Dendritic cell treated with granulocyte-macrophage colony-stimulating factor and Interleukin-4, amounts not matched to agents 40 ng/mL and 50 ng/mL, for 4 days (primary cell): ENCODE measurements at regions not wholly inside any gene's neighbourhood (a gene's known extent, or its start where the extent isn't known, plus 50 kb on each side); places are given as distances from the start of the nearest gene placed in this dataset.

Source experiments
- H3K27ac Mint-ChIP-seq: one replicate; pipeline ENCODE4 v1.8.0; 2022; ENCODE audit warnings: mild to moderate bottlenecking, mixed read lengths
- H3K27me3 Mint-ChIP-seq: one replicate; pipeline ENCODE4 v1.8.0; 2022; ENCODE audit warnings: mild to moderate bottlenecking, mixed read lengths
- H3K36me3 Mint-ChIP-seq: one replicate; pipeline ENCODE4 v1.8.0; 2022; ENCODE audit warnings: low read depth, mixed read lengths
- H3K4me1 Mint-ChIP-seq: one replicate; pipeline ENCODE4 v1.8.0; 2022; ENCODE audit warnings: low read depth, mixed read lengths
- H3K4me3 Mint-ChIP-seq: one replicate; pipeline ENCODE4 v1.8.0; 2022; ENCODE audit warnings: mild to moderate bottlenecking, moderate library complexity, mixed read lengths
- H3K9me3 Mint-ChIP-seq: one replicate; pipeline ENCODE4 v1.8.0; 2022; ENCODE audit warnings: mixed read lengths
- intact Hi-C: fragments of 100-400 bp; cut with micrococcal nuclease; formaldehyde crosslinking; loops from one replicate; pipeline ENCODE4 v1.15.0; 2022

DNA sequence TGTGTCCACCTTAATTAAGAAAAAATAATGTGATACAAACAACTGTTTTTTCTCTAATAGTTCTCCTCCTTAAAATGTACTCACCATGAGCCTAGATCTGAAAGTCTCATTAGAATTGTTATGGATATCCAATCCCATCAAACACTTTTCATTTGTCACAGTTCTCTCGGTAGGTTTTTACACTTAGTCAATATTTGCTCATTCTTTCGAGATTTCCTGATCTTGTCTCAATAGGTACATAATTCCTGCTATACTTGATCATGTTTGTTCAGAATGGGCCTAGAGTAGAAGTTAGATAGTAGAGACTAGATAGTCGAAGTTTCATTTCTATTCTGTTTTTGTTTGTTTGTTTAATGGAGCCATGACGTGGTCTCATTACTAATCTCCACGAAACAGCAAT, 2005.7 kb downstream of the NCAM2 start:
- Mint-ChIP-seq H3K4me1 (no peaks in the 10 kb centered on the region), H3K36me3 (no peaks in the 10 kb centered on the region), H3K4me3 (no peak overlapping the region), H3K27ac (no peak overlapping the region), H3K27me3 (no peaks in the 10 kb centered on the region), H3K9me3 (peaks cover 12% of the 10 kb centered on the region)
- intact Hi-C loops = no loop called here

DNA sequence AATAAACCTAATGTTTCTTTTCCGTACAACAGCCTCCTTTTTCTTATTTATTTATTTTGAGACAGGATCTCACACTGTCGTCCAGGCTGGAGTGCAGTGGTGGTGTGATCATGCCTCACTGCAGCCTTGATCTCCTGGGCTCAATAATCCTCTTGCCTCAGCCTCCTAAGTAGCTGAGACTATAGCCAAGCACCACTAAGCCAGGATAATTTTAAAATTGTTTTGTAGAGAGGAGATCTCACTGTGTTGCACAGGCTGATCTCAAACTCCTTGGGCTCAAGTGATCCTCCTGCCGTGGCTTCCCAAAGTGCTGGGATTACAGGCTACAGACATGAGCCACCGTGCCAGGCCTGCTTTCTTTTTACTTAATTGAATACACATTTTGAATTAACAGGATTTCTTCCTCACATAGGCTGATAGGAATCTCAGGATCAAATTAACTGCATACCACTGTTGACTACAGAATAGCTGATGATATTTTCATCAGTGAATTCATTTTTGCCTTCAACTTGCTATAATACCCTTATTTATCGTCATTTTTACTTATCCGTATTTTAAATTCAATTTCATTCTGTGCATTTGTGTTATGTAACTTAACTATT, 2010.5 kb downstream of the NCAM2 start:
- Mint-ChIP-seq H3K27ac (no peak overlapping the region), H3K27me3 (no peaks in the 10 kb centered on the region), H3K36me3 (no peaks in the 10 kb centered on the region), H3K9me3 (peaks cover 6% of the 10 kb centered on the region), H3K4me3 (no peak overlapping the region), H3K4me1 (no peaks in the 10 kb centered on the region)
- intact Hi-C loops = no loop called here

DNA sequence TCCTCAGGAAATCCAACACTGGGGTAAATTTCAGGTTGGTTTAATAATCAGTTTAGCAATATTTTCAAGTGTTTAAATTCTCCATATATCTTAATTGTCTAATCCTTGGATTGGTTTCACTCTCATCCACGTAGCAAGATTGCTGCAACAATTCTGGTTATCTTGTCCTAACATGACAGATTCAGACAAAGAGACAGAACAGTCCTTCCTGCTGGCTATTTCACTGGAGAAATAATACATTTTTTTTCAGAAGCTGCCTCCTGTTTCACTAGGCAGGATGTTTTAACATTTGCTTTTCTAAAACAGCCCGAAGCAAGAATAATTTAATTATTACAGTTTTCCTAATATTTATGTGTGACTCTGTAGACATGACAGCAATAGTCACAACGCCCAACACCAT, 2011.2 kb downstream of the NCAM2 start:
- Mint-ChIP-seq H3K4me1 (no peaks in the 10 kb centered on the region), H3K36me3 (no peaks in the 10 kb centered on the region), H3K27ac (no peak overlapping the region), H3K9me3 (no peaks in the 10 kb centered on the region), H3K4me3 (no peak overlapping the region), H3K27me3 (no peaks in the 10 kb centered on the region)
- intact Hi-C loops = no loop called here

DNA sequence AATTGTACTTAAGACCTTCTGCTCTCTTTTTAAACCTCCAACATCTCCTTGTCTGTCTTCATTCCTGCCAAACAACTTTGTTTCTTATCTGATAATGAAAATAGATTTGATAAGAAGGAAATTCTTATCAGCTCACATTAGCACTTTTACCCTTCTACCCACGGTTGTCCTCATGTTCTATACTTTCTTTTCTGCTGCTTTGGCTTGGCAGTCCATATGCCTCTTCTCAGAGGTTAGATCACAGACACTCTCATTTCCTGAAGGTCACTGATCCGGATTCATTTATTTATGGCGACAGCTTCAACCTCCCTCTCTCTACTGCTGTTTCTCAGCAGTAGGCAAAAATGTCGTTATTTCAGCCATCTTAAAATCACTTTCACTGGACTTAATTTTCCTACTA, 2015.8 kb downstream of the NCAM2 start:
- intact Hi-C loops = no loop called here
- no peak overlapping the region for H3K4me3 Mint-ChIP-seq
- H3K9me3 Mint-ChIP-seq = no peaks in the 10 kb centered on the region
- H3K27me3 Mint-ChIP-seq = no peaks in the 10 kb centered on the region
- no peaks in the 10 kb centered on the region for H3K36me3 Mint-ChIP-seq
- no peak overlapping the region for H3K27ac Mint-ChIP-seq
- no peaks in the 10 kb centered on the region for H3K4me1 Mint-ChIP-seq

DNA sequence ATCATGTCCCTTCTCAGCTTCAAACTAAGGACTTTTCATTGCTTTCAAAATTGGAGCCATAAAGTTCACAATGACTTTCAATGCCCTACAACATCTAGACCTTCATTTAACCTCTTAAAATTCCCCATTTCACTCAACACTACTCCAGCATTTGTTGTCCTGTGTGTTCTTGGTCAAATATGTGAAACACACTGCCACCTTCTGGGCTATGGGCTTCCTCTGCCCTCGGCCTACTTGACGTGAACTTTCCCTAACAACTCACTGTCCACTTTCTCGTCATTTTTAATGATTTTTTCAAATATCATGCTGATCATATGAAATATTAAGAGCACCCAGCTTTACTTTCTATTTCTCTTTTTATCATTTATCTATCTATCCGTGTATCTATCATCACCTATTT, 2018.4 kb downstream of the NCAM2 start:
- H3K27ac Mint-ChIP-seq = no peak overlapping the region
- H3K4me3 Mint-ChIP-seq = no peak overlapping the region
- intact Hi-C loops = no loop called here
- H3K9me3 Mint-ChIP-seq = peaks cover 10% of the 10 kb centered on the region
- H3K36me3 Mint-ChIP-seq = no peaks in the 10 kb centered on the region
- no peaks in the 10 kb centered on the region for H3K4me1 Mint-ChIP-seq
- no peaks in the 10 kb centered on the region for H3K27me3 Mint-ChIP-seq

DNA sequence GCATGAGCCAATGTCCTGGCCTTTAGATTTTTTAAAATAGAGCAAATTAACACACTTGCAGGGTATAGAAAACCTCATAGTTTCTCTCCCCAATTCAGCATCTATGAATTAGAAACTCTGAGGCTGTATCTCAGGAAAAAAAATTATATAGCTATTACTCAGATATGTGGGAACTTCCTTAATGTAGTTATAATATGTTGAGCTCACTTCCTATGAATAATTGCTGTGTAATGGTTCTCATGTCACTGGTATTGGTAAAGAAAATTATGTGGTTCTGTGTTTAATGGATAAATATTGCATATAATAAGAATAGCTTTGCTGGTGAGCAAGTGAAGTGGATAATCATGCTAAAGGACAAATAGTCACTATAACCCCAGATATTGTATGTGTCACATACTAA, 2019.8 kb downstream of the NCAM2 start:
- H3K27me3 Mint-ChIP-seq = no peaks in the 10 kb centered on the region
- intact Hi-C loops = no loop called here
- no peak overlapping the region for H3K4me3 Mint-ChIP-seq
- H3K27ac Mint-ChIP-seq = no peak overlapping the region
- no peaks in the 10 kb centered on the region for H3K4me1 Mint-ChIP-seq
- no peaks in the 10 kb centered on the region for H3K36me3 Mint-ChIP-seq
- H3K9me3 Mint-ChIP-seq = peaks cover 24% of the 10 kb centered on the region

DNA sequence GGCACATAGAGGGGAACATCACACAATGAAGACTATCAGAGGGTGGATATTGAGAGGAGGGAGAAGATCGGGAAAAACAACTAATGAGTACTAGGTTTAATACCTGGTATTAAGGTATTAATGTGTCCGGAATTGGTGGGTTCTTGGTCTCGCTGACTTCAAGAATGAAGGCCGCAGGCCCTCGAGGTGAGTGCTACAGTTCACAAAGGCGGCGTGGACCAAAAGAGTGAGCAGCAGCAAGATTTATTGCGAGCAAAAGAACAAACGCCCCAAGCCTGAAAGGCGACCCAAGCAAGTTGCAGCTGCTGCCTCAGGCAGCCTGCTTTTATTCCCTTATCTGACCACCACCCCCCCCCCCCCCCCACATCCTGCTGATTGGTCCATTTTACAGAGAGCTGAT, 2022.8 kb downstream of the NCAM2 start:
- no peaks in the 10 kb centered on the region for H3K36me3 Mint-ChIP-seq
- H3K27ac Mint-ChIP-seq = no peak overlapping the region
- no peaks in the 10 kb centered on the region for H3K27me3 Mint-ChIP-seq
- peaks cover 24% of the 10 kb centered on the region for H3K9me3 Mint-ChIP-seq
- H3K4me1 Mint-ChIP-seq = no peaks in the 10 kb centered on the region
- no peak overlapping the region for H3K4me3 Mint-ChIP-seq
- intact Hi-C loops = no loop called here

DNA sequence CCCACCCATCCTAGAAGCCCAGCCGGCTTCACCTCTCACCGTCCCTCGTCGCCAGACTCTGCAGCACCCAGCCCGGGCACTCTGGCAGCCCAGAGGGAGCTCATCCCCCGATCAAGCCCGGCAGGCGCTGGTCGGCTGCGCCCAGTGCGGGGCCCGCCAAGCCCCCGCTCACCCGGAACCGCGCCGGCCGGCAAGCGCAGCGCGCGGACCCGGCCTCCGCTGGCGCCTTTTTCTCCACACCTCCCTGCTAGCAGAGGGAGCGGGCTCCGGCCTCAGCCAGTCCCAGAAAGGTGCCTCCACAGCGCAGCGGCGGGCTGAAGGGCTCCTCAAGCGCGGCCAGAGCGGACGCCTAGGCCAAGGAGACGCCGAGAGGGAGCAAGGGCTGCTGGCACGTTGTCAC, 2023.3 kb downstream of the NCAM2 start:
- Mint-ChIP-seq H3K4me3 (no peak overlapping the region), H3K27me3 (no peaks in the 10 kb centered on the region), H3K4me1 (no peaks in the 10 kb centered on the region), H3K9me3 (peaks cover 24% of the 10 kb centered on the region), H3K27ac (no peak overlapping the region), H3K36me3 (no peaks in the 10 kb centered on the region)
- intact Hi-C loops = no loop called here

DNA sequence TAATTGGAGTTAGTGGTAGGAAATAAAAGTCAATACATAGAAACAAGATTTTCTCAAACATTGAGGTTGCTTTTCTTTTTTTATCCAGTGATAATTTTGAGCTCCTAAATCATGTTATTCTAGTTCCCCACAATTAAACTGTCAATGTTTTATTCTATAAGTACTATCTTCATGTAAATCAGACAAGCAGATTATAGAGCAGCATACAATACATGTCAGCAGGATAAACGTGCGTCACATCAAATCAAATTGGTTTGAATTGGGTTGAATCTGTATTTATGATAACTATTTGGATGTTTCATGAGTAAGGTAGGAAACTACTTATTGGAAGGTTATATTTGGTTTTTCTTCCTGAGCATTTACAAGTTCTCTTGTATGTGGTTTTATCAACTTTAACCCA, 2028.7 kb downstream of the NCAM2 start:
- Mint-ChIP-seq H3K4me3 (no peak overlapping the region), H3K9me3 (peaks cover 11% of the 10 kb centered on the region), H3K27ac (no peak overlapping the region), H3K4me1 (no peaks in the 10 kb centered on the region), H3K36me3 (no peaks in the 10 kb centered on the region), H3K27me3 (no peaks in the 10 kb centered on the region)
- intact Hi-C loops = no loop called here

DNA sequence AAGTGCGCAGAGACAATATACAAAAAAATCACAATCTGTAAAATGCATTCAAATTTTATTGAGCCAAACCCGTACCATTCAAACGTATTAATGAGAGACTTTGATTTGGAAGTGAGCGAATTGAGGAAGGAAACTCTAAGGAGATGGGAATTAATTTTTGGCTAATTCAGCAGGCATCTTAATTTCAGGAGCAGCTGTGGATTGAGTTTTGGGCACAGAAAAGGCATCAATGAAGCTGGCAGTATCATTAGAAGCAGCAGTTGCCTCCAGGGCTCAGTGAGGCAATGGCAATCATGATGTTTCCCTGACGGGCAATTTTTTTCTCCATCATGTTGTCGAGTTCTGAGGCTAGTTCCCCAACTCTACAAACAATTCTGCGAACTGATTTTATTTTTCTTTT, 2041.6 kb downstream of the NCAM2 start:
- Mint-ChIP-seq H3K4me3 (no peak overlapping the region), H3K27me3 (no peaks in the 10 kb centered on the region), H3K36me3 (no peaks in the 10 kb centered on the region), H3K9me3 (peaks cover 2% of the 10 kb centered on the region), H3K4me1 (no peaks in the 10 kb centered on the region), H3K27ac (no peak overlapping the region)
- intact Hi-C loops = no loop called here

DNA sequence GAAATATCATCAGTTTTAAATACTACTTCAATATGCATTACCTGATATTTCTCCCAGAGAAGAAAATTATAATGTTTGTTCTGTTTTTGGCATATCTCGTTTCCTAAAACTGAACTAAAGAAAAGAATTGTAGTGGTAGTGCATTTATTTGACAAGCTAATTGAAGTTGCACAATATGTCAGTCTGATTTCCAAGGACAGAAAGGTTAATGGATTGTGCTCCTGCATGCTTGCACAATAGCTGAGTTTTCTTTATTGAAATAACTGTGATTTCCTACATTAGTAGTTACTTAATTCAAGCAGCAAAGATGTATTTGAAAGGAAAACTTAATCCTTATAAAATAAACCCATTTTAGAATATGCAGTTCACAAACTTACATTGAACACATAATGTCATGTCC, 2047.7 kb downstream of the NCAM2 start:
- Mint-ChIP-seq H3K27ac (no peak overlapping the region), H3K36me3 (no peaks in the 10 kb centered on the region), H3K9me3 (peaks cover 6% of the 10 kb centered on the region), H3K4me3 (no peak overlapping the region), H3K27me3 (no peaks in the 10 kb centered on the region), H3K4me1 (no peaks in the 10 kb centered on the region)
- intact Hi-C loops = no loop called here

DNA sequence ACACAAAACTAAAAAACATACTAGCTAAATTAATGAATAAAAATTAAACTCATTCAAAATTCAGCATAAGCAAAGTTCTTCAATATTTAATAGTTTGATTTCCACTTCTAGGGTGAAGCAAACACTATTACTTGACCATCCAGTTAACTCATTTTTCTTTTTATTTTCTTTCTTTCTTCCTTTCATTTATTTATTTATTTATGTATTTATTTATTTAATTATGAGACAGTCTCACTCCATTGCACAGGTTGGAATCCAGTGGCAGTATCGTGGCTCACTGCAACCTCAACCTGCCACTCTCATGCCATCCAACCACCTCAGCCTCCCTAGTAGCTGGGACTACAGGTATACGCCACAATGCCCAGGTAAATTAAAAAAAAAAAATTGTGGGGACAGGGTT, 2069.5 kb downstream of the NCAM2 start:
- no peaks in the 10 kb centered on the region for H3K27me3 Mint-ChIP-seq
- H3K9me3 Mint-ChIP-seq = peaks cover 15% of the 10 kb centered on the region
- intact Hi-C loops = no loop called here
- H3K4me3 Mint-ChIP-seq = no peak overlapping the region
- no peaks in the 10 kb centered on the region for H3K36me3 Mint-ChIP-seq
- H3K4me1 Mint-ChIP-seq = no peaks in the 10 kb centered on the region
- H3K27ac Mint-ChIP-seq = no peak overlapping the region

DNA sequence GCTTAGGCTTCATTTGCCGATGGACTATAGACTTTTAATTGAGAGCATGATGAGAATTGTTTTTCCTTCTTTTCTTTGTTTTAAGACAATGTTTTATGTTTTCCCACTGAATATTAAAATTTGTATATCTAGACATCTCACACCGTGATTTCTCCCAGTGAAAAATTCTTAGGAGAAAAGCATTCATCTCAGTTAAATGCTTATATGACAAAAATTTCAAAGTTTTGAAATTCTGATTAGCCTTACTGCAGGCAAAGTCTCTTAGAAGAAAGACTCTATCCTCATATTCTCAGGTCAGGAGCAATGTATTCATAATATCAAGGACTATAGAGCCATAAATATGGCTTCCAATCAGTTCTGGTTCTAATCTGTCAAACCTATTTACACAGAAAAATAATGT, 2085.0 kb downstream of the NCAM2 start:
- Mint-ChIP-seq H3K4me1 (no peaks in the 10 kb centered on the region), H3K36me3 (no peaks in the 10 kb centered on the region), H3K27me3 (no peaks in the 10 kb centered on the region), H3K9me3 (peaks cover 26% of the 10 kb centered on the region), H3K27ac (no peak overlapping the region), H3K4me3 (no peak overlapping the region)
- intact Hi-C loops = no loop called here

DNA sequence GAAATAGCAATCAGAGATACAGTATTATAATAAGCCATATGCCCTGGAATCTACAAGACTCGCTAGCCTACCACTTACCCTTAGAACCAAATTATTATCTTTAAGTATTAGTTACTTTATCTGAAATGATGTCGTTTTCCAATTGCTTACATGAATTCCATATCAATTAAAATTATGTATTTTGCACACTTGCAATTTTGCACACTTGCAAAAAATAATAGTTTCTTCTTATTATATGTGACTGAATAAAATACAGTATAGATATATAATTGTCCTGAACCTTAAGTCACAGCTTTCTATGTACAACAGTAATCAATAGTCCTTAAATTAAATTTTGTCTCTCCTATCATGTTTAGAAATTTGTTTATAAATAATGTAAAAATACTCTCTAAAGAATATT, 2095.1 kb downstream of the NCAM2 start:
- intact Hi-C loops = no loop called here
- H3K9me3 Mint-ChIP-seq = no peaks in the 10 kb centered on the region
- H3K27ac Mint-ChIP-seq = no peak overlapping the region
- no peaks in the 10 kb centered on the region for H3K27me3 Mint-ChIP-seq
- H3K4me3 Mint-ChIP-seq = no peak overlapping the region
- H3K4me1 Mint-ChIP-seq = no peaks in the 10 kb centered on the region
- no peaks in the 10 kb centered on the region for H3K36me3 Mint-ChIP-seq

DNA sequence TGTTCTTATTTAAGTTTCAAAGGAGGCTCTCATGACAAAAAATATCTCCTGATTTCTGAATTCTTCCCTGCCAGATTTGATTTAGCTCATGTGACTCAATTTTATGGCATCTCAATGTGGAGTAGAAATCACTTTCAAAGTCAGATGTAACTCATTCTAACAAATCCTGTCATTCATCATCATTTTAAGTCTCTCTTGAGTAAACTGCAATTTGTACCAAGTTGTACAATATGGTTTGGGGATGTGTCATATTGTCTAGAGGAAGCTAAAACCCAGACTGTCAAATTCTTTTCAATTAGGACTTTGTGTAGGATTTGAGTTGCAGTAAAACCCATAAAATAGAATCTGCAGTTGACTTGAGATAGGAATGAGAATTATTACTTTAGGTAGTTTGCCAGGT, 2101.0 kb downstream of the NCAM2 start:
- peaks cover 17% of the 10 kb centered on the region for H3K9me3 Mint-ChIP-seq
- H3K4me3 Mint-ChIP-seq = no peak overlapping the region
- intact Hi-C loops = no loop called here
- no peak overlapping the region for H3K27ac Mint-ChIP-seq
- no peaks in the 10 kb centered on the region for H3K4me1 Mint-ChIP-seq
- H3K27me3 Mint-ChIP-seq = no peaks in the 10 kb centered on the region
- H3K36me3 Mint-ChIP-seq = no peaks in the 10 kb centered on the region
